Testis (tissue), 2 donors: ENCODE measurements at regions not wholly inside any gene's neighbourhood (a gene's known extent, or its start where the extent isn't known, plus 50 kb on each side); places are given as distances from the start of the nearest gene placed in this dataset.

Experiments used
- DNase-seq: peaks from one replicate; pipeline ENCODE4 v3.0.0-alpha.2; 2019
- H3K27ac ChIP-seq, 2 donors: fragments of 200-600 bp; sonication (generic); one replicate each; pipeline ENCODE4 v1.5.1; 2019
- H3K27me3 ChIP-seq: fragments of 200-600 bp; sonication (generic); one replicate; pipeline ENCODE4 v1.5.1; 2019
- H3K36me3 ChIP-seq: fragments of 200-600 bp; sonication (generic); one replicate; pipeline ENCODE4 v1.5.1; 2017; ENCODE audit warnings: low read depth; ENCODE audit errors: missing control alignments
- H3K4me1 ChIP-seq: fragments of 200-600 bp; sonication (generic); one replicate; pipeline ENCODE4 v1.5.1; 2019
- H3K4me3 ChIP-seq, 2 donors: fragments of 200-600 bp; sonication (generic); one replicate each; pipeline ENCODE4 v1.5.1; 2017 to 2019
- H3K9me3 ChIP-seq: fragments of 200-600 bp; sonication (generic); one replicate; pipeline ENCODE4 v1.5.1; 2017
- CTCF ChIP-seq, 3 experiments: fragments of 450-650 bp in 2 of 3; fragments of 200-600 bp in 1 of 3; sonication (generic) in 1 of 3; IDR thresholded peaks; one replicate each; pipeline ENCODE4 v1.5.1; 2016 to 2019; ENCODE audit warnings: antibody characterized with exemption in 3 of 3, mild to moderate bottlenecking in 2 of 3, moderate library complexity in 1 of 3
- POLR2A ChIP-seq: fragments of 450-650 bp; IDR thresholded peaks from one replicate; pipeline ENCODE4 v1.6.1; 2017; ENCODE audit warnings: antibody characterized with exemption, mild to moderate bottlenecking, moderate library complexity
- WGBS, 2 donors: methylation state at CpG; one replicate each; pipeline ENCODE4 v1.1.5; 2018; 5-methylcytosine and 5-hydroxymethylcytosine counted together
- intact Hi-C: fragments of 100-400 bp; cut with DNase I; formaldehyde crosslinking; loops from one replicate; pipeline ENCODE4 v1.15.1; 2023; ENCODE audit warnings: low total_unique reads

DNA sequence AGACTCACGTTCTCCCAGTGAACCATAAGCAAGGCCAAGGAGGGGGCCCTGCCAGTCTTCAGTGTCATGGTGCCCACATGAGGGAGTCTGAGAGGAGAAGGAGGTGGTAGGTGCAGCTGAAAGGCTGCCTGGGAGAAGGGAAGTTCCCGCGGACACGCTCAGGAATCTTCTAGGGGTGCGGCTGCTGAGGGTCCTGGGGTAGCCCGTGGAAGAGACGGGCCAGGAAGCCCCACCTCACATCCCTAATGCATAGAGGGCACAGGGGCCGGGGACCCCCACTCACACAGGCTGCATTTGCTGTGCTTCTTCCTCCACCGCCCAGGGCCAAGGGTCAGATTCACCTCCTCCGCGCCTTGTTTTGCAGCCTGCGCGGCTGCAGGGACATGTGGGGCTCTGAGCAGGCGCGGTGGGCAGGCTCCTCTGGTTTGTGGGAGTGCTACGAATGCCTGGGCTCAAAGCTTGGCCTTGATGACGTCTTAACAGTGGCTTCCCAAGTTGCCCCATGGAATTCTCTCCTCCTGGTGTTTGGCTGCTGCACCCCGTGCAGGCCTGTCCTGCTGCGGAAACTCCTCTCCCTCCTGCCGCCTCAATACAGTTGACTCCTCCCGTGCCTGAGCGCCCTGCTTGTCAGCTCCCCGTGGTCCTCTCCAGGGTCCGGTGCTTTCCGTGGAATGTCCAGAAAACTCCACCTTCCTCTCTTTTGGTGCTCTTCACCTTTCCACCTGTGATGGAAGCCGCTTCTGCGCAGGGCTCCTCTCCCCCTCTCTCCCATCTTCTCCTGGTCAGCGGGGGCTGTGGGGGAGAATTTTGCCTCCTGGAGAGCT, 95.7 kb downstream of the VAPA start:
- 59 to 74% methylated on average over 17 to 28 of the region's 28 CpGs for WGBS, 2 donors
- intact Hi-C loops, result no loop called here

GRCh38 chr18:10010611-10011015, 96.8 kb downstream of the VAPA start:
- peak; percentile 40 for DNase-seq
- H3K27ac ChIP-seq, result peak overlapping the region; percentile 19 to 45
- intact Hi-C loops, result no loop called here
- H3K4me1 ChIP-seq, result peaks cover 19% of the 10 kb centered on the region
- TF ChIP-seq CTCF (IDR thresholded peaks at IDR 0.05), result no peak
- no peak for TF ChIP-seq POLR2A
- no peaks in the 10 kb centered on the region for H3K27me3 ChIP-seq
- 15 to 18% methylated on average over 3 to 6 of the region's 6 CpGs for WGBS, 2 donors
- H3K9me3 ChIP-seq, result no peaks in the 10 kb centered on the region
- no peak overlapping the region for H3K4me3 ChIP-seq
- H3K36me3 ChIP-seq, result no peaks in the 10 kb centered on the region

More for the DNA sequence above, 95.7 kb downstream of the VAPA start:
- Histone ChIP-seq H3K4me1 (peaks cover 14% of the 10 kb centered on the region), H3K27ac (peak overlapping the region in 1 of 2 donors; percentile 19), H3K9me3 (no peaks in the 10 kb centered on the region), H3K4me3 (peak overlapping the region in 1 of 2 donors; percentile 41), H3K36me3 (no peaks in the 10 kb centered on the region), H3K27me3 (no peaks in the 10 kb centered on the region)
- TF ChIP-seq POLR2A, result no peak
- no peak for TF ChIP-seq CTCF (IDR thresholded peaks at IDR 0.05)
- DNase-seq, result no peak

DNA sequence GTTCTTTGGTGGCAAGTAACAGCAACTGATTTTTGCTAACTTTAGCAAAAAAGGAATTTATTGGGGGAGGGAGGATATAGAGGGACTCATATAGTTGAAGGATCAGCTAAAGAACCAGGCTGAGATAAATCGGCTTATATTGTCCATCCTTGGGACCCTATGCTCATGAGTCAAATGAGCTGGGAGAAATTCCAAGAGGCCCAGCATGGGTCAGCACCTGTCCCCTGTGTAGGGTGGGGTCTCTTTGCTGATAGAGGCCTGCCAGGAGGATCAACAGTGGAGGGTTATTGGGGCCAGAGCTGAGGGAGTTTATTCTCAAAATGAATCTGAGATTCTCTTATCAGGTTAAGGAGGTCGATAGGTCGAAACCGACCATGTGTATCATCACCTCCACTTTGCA, 97.2 kb downstream of the VAPA start:
- 73 to 82% methylated on average over 4 of the region's 4 CpGs for WGBS, 2 donors
- peaks cover 21% of the 10 kb centered on the region for H3K4me1 ChIP-seq
- DNase-seq, result no peak

DNA sequence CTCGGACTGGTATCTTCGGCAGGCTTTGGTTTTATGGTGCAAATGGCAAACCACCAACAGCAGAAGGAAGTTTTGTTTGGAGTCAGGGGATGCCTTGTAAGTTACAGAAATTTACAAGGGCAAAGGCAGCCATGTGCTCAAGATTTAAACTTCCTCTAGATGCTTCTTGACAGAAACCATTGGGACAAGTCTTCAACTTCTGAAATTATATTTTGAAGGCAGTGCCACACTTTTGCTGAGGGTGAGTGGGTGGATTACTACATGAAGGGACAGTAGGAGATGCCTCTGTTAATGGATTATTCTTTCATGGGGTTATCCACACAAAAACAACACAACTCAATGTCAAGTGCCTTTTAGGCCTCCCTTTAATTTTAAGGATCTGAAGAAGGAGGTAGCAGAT, 97.9 kb downstream of the VAPA start:
- Histone ChIP-seq H3K27me3 (no peaks in the 10 kb centered on the region), H3K36me3 (no peaks in the 10 kb centered on the region), H3K4me3 (no peak overlapping the region), H3K9me3 (no peaks in the 10 kb centered on the region), H3K4me1 (peaks cover 27% of the 10 kb centered on the region), H3K27ac (no peak overlapping the region)
- 82 to 100% methylated on average over 2 of the region's 2 CpGs for WGBS, 2 donors
- no peak for DNase-seq
- no peak for TF ChIP-seq CTCF (IDR thresholded peaks at IDR 0.05)
- TF ChIP-seq POLR2A, result no peak
- intact Hi-C loops, result no loop called here

More for the DNA sequence above, 97.2 kb downstream of the VAPA start:
- H3K27me3 ChIP-seq, result no peaks in the 10 kb centered on the region
- intact Hi-C loops, result no loop called here
- no peaks in the 10 kb centered on the region for H3K36me3 ChIP-seq
- H3K27ac ChIP-seq, result no peak overlapping the region
- TF ChIP-seq POLR2A (no peak), CTCF (IDR thresholded peaks at IDR 0.05) (no peak)
- H3K4me3 ChIP-seq, result no peak overlapping the region
- no peaks in the 10 kb centered on the region for H3K9me3 ChIP-seq

GRCh38 chr18:10012526-10012925, 98.7 kb downstream of the VAPA start:
- DNase-seq, result no peak
- no peak overlapping the region for H3K27ac ChIP-seq
- H3K36me3 ChIP-seq, result no peaks in the 10 kb centered on the region
- no peak overlapping the region for H3K4me3 ChIP-seq
- intact Hi-C loops, result no loop called here
- 92 to 97% methylated on average over 4 of the region's 4 CpGs for WGBS, 2 donors
- H3K27me3 ChIP-seq, result no peaks in the 10 kb centered on the region
- H3K4me1 ChIP-seq, result peaks cover 28% of the 10 kb centered on the region
- no peak for TF ChIP-seq POLR2A
- TF ChIP-seq CTCF (IDR thresholded peaks at IDR 0.05), result no peak
- H3K9me3 ChIP-seq, result no peaks in the 10 kb centered on the region
